ENCODE measurements at regions not wholly inside any gene's neighbourhood (a gene's known extent, or its start where the extent isn't known, plus 50 kb on each side); places are given as distances from the start of the nearest gene placed in this dataset.

GRCh38 chr7:42621543-42622219, 290.2 kb downstream of the C7orf25 start:
- TF ChIP-seq CTCF (IDR thresholded peaks at IDR 0.05) (no peak), EZH2phosphoT487 (IDR thresholded peaks at IDR 0.05; ENCODE audit: borderline replicate concordance, low read depth) (no peak), RXRA (IDR thresholded peaks at IDR 0.05; ENCODE audit: borderline replicate concordance, low read depth) (no peak), CHD2 (IDR thresholded peaks at IDR 0.05; ENCODE audit: low read length, partially characterized antibody) (no peak), POLR2AphosphoS5 (IDR thresholded peaks at IDR 0.05; ENCODE audit: low read depth, low read length) (no peak), EP300 (IDR thresholded peaks at IDR 0.05; ENCODE audit: borderline replicate concordance in 1 of 2, low read depth in 1 of 2, low read length in 1 of 2) (no peak), TEAD4 (IDR thresholded peaks at IDR 0.05; ENCODE audit: borderline replicate concordance, insufficient read depth) (no peak), FOXM1 (IDR thresholded peaks at IDR 0.05; ENCODE audit: low read depth) (no peak), GABPA (IDR thresholded peaks at IDR 0.05; ENCODE audit: low read depth) (no peak), SIN3A (IDR thresholded peaks at IDR 0.05; ENCODE audit: borderline replicate concordance, low read depth, low read length) (no peak), TAF1 (IDR thresholded peaks at IDR 0.05; ENCODE audit: borderline replicate concordance, low read depth, low read length) (no peak), YY1 (IDR thresholded peaks at IDR 0.05; ENCODE audit: low read depth) (no peak)
- TF ChIP-seq, protein P1, sequence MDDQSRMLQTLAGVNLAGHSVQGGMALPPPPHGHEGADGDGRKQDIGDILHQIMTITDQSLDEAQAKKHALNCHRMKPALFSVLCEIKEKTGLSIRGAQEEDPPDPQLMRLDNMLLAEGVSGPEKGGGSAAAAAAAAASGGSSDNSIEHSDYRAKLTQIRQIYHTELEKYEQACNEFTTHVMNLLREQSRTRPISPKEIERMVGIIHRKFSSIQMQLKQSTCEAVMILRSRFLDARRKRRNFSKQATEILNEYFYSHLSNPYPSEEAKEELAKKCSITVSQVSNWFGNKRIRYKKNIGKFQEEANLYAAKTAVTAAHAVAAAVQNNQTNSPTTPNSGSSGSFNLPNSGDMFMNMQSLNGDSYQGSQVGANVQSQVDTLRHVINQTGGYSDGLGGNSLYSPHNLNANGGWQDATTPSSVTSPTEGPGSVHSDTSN (IDR thresholded peaks at IDR 0.05), result no peak
- TF ChIP-seq, protein P2, sequence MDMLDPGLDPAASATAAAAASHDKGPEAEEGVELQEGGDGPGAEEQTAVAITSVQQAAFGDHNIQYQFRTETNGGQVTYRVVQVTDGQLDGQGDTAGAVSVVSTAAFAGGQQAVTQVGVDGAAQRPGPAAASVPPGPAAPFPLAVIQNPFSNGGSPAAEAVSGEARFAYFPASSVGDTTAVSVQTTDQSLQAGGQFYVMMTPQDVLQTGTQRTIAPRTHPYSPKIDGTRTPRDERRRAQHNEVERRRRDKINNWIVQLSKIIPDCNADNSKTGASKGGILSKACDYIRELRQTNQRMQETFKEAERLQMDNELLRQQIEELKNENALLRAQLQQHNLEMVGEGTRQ (IDR thresholded peaks at IDR 0.05; ENCODE audit: borderline replicate concordance, low read depth, low read length), result no peak

Data from SK-N-SH (cell line).